ENCODE measurements at regions not wholly inside any gene's neighbourhood (a gene's known extent, or its start where the extent isn't known, plus 50 kb on each side); places are given as distances from the start of the nearest gene placed in this dataset.
A peak's percentile ranks its signal among the peaks of the same experiment; 100 is the strongest.

DNA sequence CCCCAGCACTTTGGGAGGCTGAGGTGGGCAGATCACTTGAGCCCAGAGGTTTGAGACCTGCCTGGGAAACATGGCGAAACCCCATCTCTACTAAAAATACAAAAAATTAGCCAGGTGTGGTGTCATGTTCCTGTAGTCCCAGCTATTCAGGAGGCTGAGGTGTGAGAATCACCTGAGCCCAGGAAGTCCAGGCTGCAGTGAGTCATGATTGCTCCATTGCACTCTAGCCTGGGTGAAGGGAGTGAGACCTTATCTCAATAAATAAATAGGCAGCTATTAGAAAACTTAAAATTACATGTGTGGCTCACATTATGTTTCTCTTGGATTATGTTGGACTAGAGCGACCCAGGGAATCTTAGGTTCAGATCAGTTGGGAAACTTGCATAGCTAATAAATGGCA, 69.7 kb downstream of the RPLP1 start:
- Mint-ChIP-seq H3K36me3 (ENCODE audit: low read depth) (no peaks in the 10 kb centered on the region), H3K9me3 (no peaks in the 10 kb centered on the region), H3K4me3 (ENCODE audit: low read depth) (no peak overlapping the region), H3K27me3 (ENCODE audit: low read depth) (peaks cover 28% of the 10 kb centered on the region), H3K27ac (no peak overlapping the region), H3K4me1 (ENCODE audit: low read depth) (peaks cover 3% of the 10 kb centered on the region)
- intact Hi-C loops (cut with micrococcal nuclease), result no loop called here
- no peak for DNase-seq (ENCODE audit: low spot score)

DNA sequence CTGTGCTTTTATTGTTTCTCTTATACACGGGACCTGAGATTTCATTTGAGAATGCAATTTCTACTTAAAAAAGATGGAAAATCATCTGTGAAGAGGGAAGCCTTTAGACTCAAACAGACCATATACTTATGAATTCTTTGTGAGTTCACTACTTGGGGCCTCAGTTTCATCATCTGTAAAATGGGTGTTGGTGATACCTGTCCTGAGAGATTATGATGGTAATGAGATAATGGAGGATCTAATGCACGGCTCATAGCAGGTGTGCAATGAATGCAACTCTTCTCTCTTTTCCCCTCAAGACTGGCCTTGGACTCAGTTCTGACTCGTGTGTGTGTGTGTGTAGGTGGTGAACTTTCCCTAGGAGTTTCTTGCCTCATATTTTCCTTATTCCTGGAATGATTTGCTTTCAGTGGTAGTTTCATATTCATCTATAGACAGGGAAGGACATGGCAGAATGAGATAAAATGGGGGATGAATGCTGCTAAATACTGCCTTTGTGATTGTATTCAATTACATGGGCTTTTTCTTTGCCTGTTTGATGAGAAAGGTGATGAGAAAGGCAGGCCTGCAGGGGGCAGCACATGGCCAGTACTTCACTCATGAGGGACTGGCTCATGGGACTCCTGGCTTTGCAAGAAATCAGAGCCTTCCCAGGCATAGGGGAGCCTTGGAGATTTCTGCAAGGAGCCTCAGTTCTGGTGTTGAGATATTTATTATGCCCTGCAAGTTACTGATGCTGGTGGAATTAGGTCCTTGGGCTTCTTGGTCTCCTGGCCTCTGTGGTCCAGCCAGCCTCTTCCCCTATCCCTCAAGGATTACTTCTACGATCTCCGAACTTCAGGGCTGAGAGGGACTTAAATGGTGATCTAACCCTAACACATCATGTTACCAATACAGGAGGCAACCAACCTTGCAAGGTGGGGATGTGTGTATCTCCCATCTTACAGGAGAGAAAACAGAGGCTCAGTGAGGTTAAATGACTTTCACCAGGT, 70.7 kb downstream of the RPLP1 start:
- H3K27ac Mint-ChIP-seq, result no peak overlapping the region
- intact Hi-C loops (cut with micrococcal nuclease), result no loop called here

DNA sequence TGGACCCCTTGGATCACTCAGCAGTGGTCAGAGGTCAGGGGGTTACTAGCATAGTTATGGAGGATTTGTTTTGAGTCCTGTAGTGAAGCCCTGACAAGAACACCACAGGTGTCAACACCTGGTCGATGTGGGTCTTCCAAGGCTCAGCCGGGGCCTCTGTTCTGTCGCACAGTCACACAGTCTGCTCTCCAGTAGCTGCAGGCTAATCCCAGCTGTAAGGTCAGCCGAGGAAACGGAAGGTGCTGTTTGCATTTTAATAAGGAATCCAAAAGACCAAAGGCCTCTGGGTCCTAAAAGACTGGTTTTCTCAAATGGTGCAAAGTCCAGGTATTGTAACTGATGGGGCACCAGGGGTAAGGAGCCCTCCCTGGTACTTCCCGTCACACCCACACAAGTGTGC, 71.7 kb downstream of the RPLP1 start:
- Mint-ChIP-seq H3K4me1 (ENCODE audit: low read depth) (peaks cover 3% of the 10 kb centered on the region), H3K9me3 (no peaks in the 10 kb centered on the region), H3K27me3 (ENCODE audit: low read depth) (peaks cover 25% of the 10 kb centered on the region), H3K36me3 (ENCODE audit: low read depth) (no peaks in the 10 kb centered on the region), H3K4me3 (ENCODE audit: low read depth) (no peak overlapping the region), H3K27ac (no peak overlapping the region)
- intact Hi-C loops (cut with micrococcal nuclease), result no loop called here
- no peak for DNase-seq (ENCODE audit: low spot score)

More for the DNA sequence above, 70.7 kb downstream of the RPLP1 start:
- no peaks in the 10 kb centered on the region for H3K9me3 Mint-ChIP-seq
- H3K36me3 Mint-ChIP-seq (ENCODE audit: low read depth), result no peaks in the 10 kb centered on the region
- H3K27me3 Mint-ChIP-seq (ENCODE audit: low read depth), result peaks cover 28% of the 10 kb centered on the region
- peaks cover 3% of the 10 kb centered on the region for H3K4me1 Mint-ChIP-seq (ENCODE audit: low read depth)
- peak; percentile 55 for DNase-seq (ENCODE audit: low spot score)
- no peak overlapping the region for H3K4me3 Mint-ChIP-seq (ENCODE audit: low read depth)

DNA sequence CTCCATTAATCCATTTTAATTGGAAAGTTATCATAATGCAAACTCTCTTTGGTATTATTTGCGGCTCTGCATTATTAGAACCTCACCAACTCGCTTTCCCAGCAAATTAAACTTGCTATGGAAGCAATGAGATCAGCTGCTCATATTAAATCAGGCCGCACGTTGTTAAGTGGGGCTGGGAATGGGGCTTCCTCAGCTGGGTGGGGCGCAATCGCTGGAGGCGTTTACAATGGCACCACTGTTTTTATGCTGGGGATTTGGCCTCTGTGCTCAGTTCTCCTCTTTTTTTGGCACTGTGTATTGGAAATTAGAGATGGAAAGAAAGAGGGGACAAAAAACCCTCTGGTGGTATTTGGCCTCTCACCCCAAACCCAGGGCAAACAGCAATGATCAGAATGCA, 72.2 kb downstream of the RPLP1 start:
- DNase-seq (ENCODE audit: low spot score), result no peak
- Mint-ChIP-seq H3K27me3 (ENCODE audit: low read depth) (peaks cover 21% of the 10 kb centered on the region), H3K36me3 (ENCODE audit: low read depth) (no peaks in the 10 kb centered on the region), H3K4me1 (ENCODE audit: low read depth) (peaks cover 3% of the 10 kb centered on the region), H3K9me3 (no peaks in the 10 kb centered on the region), H3K4me3 (ENCODE audit: low read depth) (no peak overlapping the region), H3K27ac (no peak overlapping the region)
- intact Hi-C loops (cut with micrococcal nuclease), result no loop called here

DNA sequence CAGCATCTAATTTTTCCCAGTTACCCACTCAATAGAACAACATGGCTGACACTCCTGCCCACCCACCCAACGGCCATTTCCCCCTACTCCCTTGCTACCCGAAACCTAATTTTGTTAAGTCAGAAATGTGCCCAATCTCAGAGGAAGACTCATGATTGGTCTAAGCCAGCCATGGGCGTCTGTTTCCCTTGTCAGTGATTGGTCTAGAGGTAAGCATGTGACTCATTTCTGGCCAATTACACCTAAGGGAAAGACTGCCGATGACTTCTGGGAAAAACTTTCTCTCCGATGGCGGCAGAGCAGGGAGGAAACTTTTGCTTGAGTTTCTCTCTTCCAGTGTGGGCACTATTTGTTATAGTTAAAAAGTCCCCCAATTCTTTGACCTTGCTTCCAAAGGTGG, 72.9 kb downstream of the RPLP1 start:
- no peak overlapping the region for H3K27ac Mint-ChIP-seq
- DNase-seq (ENCODE audit: low spot score), result no peak
- H3K4me3 Mint-ChIP-seq (ENCODE audit: low read depth), result no peak overlapping the region
- no peaks in the 10 kb centered on the region for H3K9me3 Mint-ChIP-seq
- no peaks in the 10 kb centered on the region for H3K36me3 Mint-ChIP-seq (ENCODE audit: low read depth)
- peaks cover 3% of the 10 kb centered on the region for H3K4me1 Mint-ChIP-seq (ENCODE audit: low read depth)
- H3K27me3 Mint-ChIP-seq (ENCODE audit: low read depth), result peaks cover 18% of the 10 kb centered on the region
- intact Hi-C loops (cut with micrococcal nuclease), result no loop called here

DNA sequence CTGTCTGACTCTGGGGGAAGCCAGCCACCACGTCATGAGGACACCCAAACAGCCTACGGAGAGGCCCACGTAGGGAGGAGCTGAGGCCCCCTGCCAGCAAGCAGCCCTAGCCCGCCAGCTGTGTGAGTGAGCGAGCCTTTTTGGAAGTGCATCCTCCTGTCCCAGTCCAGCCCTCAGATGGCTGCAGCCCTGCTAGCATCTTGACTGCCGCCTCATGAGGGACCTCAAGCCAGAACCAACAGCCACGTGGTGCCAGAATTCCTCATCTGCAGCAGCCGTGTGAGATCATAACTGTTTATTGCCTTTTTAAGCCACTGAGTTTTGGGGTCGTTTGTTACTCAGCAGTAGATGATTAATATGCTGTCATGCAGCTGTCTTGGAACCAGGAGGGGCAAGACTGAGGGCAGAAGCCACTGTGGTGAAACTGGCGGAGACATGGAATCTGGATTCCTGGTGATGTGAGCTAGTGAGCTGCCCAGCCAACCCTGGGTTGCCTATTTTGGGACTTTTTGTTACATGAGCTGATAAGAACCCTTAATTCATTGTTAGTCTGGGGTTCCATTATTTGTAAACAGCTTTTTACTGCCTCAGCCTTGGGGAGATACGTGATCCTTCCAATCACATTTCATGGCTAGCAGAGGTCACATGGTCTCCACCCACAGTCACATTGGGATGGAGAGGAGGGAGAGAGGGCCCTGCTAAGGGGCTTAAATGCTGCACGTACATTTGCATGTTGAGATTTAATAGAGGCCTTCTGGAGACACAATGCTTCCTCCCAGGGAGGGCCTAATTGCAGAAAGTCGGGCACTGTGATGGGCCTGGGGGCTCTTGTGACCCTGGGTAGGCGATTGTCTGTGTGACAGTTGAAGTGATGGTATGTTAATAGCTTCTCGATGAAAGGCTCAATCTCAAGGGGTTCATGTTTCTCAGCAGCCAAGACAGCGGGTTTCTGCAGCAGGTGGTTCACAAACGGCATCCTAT, 73.8 kb downstream of the RPLP1 start:
- H3K4me3 Mint-ChIP-seq (ENCODE audit: low read depth), result no peak overlapping the region
- peaks cover 12% of the 10 kb centered on the region for H3K27me3 Mint-ChIP-seq (ENCODE audit: low read depth)
- intact Hi-C loops (cut with micrococcal nuclease), result no loop called here
- DNase-seq (ENCODE audit: low spot score), result no peak
- H3K4me1 Mint-ChIP-seq (ENCODE audit: low read depth), result peaks cover 3% of the 10 kb centered on the region
- no peaks in the 10 kb centered on the region for H3K36me3 Mint-ChIP-seq (ENCODE audit: low read depth)
- no peaks in the 10 kb centered on the region for H3K9me3 Mint-ChIP-seq
- no peak overlapping the region for H3K27ac Mint-ChIP-seq

DNA sequence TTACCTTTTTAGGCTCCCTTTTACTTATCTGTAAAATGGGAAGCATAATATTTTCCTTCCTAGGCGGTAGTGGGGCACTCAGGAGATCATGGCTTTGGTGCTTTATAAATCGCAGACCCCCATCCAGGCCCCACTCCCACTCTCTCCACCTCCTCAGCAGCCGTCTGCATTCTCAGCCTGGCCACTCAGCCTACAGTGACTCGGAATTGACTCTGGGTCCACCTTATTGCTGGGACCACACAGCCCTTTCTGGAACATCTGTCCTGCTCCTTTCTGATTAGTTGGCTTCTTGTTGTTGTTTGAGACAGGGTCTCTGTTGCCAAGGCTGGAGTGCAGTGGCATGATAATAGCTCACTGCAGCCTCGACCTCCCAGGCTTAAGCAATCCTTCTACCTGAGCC, 76.5 kb downstream of the RPLP1 start:
- Mint-ChIP-seq H3K27ac (no peak overlapping the region), H3K4me1 (ENCODE audit: low read depth) (no peaks in the 10 kb centered on the region), H3K36me3 (ENCODE audit: low read depth) (no peaks in the 10 kb centered on the region), H3K27me3 (ENCODE audit: low read depth) (peaks cover 10% of the 10 kb centered on the region), H3K9me3 (no peaks in the 10 kb centered on the region), H3K4me3 (ENCODE audit: low read depth) (no peak overlapping the region)
- DNase-seq (ENCODE audit: low spot score), result no peak
- intact Hi-C loops (cut with micrococcal nuclease), result no loop called here

DNA sequence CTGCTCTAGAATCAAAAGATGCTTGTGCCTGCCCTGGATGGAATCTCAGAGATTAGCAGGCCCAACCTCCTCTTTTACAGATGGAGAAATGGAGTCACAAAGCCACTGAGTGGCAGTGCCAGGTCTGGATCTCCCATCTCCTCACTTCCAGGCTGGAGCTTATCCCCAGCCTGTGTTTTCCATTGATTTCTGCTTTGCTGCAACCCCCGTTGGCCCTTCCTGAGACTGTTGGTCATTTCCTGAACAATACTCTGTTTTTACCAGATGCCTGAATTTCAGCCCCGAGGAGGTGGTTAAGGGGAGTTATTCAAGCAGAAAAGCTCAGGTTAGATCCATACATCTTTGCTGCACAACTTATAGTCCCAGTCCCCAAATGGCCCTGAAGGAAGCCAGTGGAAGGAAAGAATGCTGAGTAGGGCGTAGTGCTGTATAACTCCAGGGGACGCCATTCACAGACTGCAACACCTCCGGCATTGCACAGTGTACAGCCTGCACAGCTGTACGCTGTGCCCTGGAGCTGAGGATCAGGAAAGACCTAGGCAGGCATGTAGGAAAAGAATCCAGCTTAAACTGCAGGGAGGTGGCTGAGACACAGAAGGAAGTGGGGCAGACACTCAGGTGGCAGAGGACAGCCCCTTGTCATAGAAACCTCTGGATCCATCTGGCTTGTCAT, 77.5 kb downstream of the RPLP1 start:
- no peaks in the 10 kb centered on the region for H3K36me3 Mint-ChIP-seq (ENCODE audit: low read depth)
- peaks cover 8% of the 10 kb centered on the region for H3K27me3 Mint-ChIP-seq (ENCODE audit: low read depth)
- no peaks in the 10 kb centered on the region for H3K9me3 Mint-ChIP-seq
- intact Hi-C loops (cut with micrococcal nuclease), result no loop called here
- no peak overlapping the region for H3K4me3 Mint-ChIP-seq (ENCODE audit: low read depth)
- no peaks in the 10 kb centered on the region for H3K4me1 Mint-ChIP-seq (ENCODE audit: low read depth)
- no peak overlapping the region for H3K27ac Mint-ChIP-seq
- no peak for DNase-seq (ENCODE audit: low spot score)

DNA sequence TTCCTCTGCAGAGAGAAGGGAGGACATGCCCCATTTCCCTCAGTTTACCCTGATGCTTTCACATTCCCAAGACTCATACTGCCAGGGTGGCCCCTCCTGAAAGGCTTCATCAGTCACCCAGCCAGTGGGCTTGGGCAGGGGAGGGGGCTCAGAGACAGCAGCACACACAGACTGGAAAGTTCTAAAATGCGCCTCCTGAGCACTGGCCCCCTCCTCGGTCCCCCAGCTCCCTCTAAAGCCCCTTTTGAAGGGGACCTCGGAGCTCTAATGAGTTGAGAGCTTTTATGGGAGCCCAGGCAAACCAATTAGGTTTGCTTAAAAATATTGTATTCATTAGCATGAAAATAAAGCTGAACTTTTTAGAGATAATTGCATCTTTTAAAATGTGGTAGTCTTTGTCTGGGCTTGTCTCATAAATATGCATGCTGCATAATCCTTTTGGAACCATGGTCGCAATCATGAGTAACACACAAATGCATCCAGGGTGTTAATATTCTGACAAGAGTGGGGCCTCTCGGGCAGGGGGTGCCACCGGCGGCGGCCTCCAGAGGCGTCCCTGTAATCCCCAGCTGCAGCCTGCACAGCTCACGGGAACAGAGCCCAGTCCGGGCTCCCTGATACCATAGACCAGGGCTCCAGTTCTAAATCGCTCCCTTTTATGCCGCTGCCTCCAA, 78.5 kb downstream of the RPLP1 start:
- H3K27me3 Mint-ChIP-seq (ENCODE audit: low read depth), result peaks cover 7% of the 10 kb centered on the region
- no peaks in the 10 kb centered on the region for H3K9me3 Mint-ChIP-seq
- intact Hi-C loops (cut with micrococcal nuclease), result no loop called here
- no peak for DNase-seq (ENCODE audit: low spot score)
- H3K4me1 Mint-ChIP-seq (ENCODE audit: low read depth), result no peaks in the 10 kb centered on the region
- no peak overlapping the region for H3K27ac Mint-ChIP-seq
- H3K36me3 Mint-ChIP-seq (ENCODE audit: low read depth), result no peaks in the 10 kb centered on the region
- no peak overlapping the region for H3K4me3 Mint-ChIP-seq (ENCODE audit: low read depth)

DNA sequence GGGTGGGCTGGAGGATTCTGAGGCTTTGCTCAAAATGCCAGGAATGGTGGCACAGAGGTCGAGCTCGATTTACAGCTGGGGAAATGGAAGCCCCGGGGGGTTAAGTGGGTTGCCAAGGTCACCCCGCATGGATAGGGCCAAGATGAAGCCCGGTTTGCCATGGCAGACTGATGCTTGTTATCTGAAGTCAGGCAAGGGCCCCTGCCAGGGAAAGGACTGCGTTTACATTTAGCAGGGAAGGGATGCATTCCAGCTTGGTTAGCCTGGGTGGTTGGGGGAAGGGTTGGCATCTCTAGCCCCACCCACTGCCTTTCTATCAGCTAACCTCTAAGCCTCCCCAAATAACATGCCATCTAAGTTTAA, 79.0 kb downstream of the RPLP1 start:
- intact Hi-C loops (cut with micrococcal nuclease), result no loop called here
- H3K27me3 Mint-ChIP-seq (ENCODE audit: low read depth), result peaks cover 11% of the 10 kb centered on the region
- no peaks in the 10 kb centered on the region for H3K9me3 Mint-ChIP-seq
- no peak overlapping the region for H3K27ac Mint-ChIP-seq
- no peaks in the 10 kb centered on the region for H3K4me1 Mint-ChIP-seq (ENCODE audit: low read depth)
- no peaks in the 10 kb centered on the region for H3K36me3 Mint-ChIP-seq (ENCODE audit: low read depth)
- DNase-seq (ENCODE audit: low spot score), result no peak
- H3K4me3 Mint-ChIP-seq (ENCODE audit: low read depth), result no peak overlapping the region

DNA sequence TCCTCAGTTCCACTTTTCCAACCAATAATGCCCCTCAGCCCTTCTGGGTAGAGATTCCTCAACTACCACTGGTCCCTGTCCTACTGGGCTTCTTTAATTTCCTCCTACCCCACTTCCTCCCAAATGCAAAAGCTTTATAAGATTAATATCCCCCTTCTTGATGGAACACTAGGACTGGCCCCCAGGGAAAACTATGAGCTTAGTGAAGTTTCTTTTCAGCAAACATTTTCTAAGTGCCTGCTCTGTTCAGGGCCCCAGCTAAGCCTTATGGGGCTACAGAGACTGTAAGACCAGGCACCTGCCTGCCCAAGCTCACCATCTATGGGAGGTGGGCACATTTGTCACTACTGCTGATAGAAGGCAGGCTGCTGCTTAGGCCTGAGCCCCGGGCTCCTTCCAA, 79.4 kb downstream of the RPLP1 start:
- intact Hi-C loops (cut with micrococcal nuclease), result no loop called here

DNA sequence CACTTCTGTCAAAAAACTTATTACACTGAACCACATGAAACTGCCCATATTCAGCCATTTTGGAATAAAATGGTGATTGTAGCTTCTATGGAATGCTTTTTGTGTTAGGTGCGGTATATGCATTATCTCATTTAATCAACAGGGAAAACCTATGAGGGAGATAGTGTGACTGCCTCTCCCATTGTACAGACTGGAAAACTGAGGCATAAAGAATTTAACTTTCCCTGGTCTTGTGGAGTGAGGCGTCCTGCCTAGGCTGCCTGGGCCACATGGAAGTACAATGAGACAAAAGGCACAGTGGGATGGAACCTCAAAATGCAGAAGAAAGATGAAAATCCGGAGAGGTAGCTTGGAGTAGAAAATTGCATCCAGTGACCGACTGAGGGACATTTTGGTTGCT, 80.2 kb downstream of the RPLP1 start:
- H3K4me3 Mint-ChIP-seq (ENCODE audit: low read depth), result no peak overlapping the region
- peaks cover 13% of the 10 kb centered on the region for H3K27me3 Mint-ChIP-seq (ENCODE audit: low read depth)
- no peaks in the 10 kb centered on the region for H3K4me1 Mint-ChIP-seq (ENCODE audit: low read depth)
- no peak for DNase-seq (ENCODE audit: low spot score)
- no peaks in the 10 kb centered on the region for H3K36me3 Mint-ChIP-seq (ENCODE audit: low read depth)
- no peaks in the 10 kb centered on the region for H3K9me3 Mint-ChIP-seq
- intact Hi-C loops (cut with micrococcal nuclease), result no loop called here
- no peak overlapping the region for H3K27ac Mint-ChIP-seq

More for the DNA sequence above, 79.4 kb downstream of the RPLP1 start:
- Mint-ChIP-seq H3K27me3 (ENCODE audit: low read depth) (peaks cover 13% of the 10 kb centered on the region), H3K9me3 (no peaks in the 10 kb centered on the region), H3K36me3 (ENCODE audit: low read depth) (no peaks in the 10 kb centered on the region), H3K4me3 (ENCODE audit: low read depth) (no peak overlapping the region), H3K4me1 (ENCODE audit: low read depth) (no peaks in the 10 kb centered on the region), H3K27ac (no peak overlapping the region)
- DNase-seq (ENCODE audit: low spot score), result no peak
